ENCODE measurements at regions not wholly inside any gene's neighbourhood (a gene's known extent, or its start where the extent isn't known, plus 50 kb on each side); places are given as distances from the start of the nearest gene placed in this dataset.

GRCh38 chr3:72463083-72463482 lies 385.2 kb downstream of the SHQ1 start:
- TF ChIP-seq CTCF (IDR thresholded peaks at IDR 0.05) (no peak), EZH2 (IDR thresholded peaks at IDR 0.05) (no peak), EZH2phosphoT487 (IDR thresholded peaks at IDR 0.05) (no peak)
